Kidney epithelial cell (primary cell): ENCODE measurements at regions not wholly inside any gene's neighbourhood (a gene's known extent, or its start where the extent isn't known, plus 50 kb on each side); places are given as distances from the start of the nearest gene placed in this dataset.
A peak's percentile ranks its signal among the peaks of the same experiment; 100 is the strongest.

ENCODE experiments used
- DNase-seq: peaks from one replicate; pipeline ENCODE4 v3.0.0-alpha.2; 2010; ENCODE audit warnings: low read depth
- H3K27me3 ChIP-seq: 2 replicates; pipeline ENCODE4 v1.6.0; 2011; ENCODE audit warnings: low read length; ENCODE audit not compliant: control insufficient read depth, insufficient read depth
- H3K36me3 ChIP-seq: 2 replicates; pipeline ENCODE4 v1.5.1; 2011; ENCODE audit warnings: low read length; ENCODE audit not compliant: control insufficient read depth, insufficient read depth
- H3K4me3 ChIP-seq: 2 replicates; pipeline ENCODE4 v1.5.1; 2011; ENCODE audit warnings: low read depth, mild to moderate bottlenecking, control low read depth, low read length
- CTCF ChIP-seq: IDR thresholded peaks from 2 replicates; pipeline ENCODE4 v1.5.1; 2011; ENCODE audit warnings: mild to moderate bottlenecking, moderate library complexity, low read length, control low read depth, inconsistent platforms; ENCODE audit not compliant: insufficient read depth, poor library complexity, severe bottlenecking

GRCh38 chr7:46131916-46132795, 211.1 kb upstream of the IGFBP3 start:
- DNase-seq = peak; percentile 54
- H3K36me3 ChIP-seq = no peaks in the 10 kb centered on the region
- H3K27me3 ChIP-seq = no peaks in the 10 kb centered on the region
- no peak overlapping the region for H3K4me3 ChIP-seq
- peak; percentile 57 for TF ChIP-seq CTCF

DNA sequence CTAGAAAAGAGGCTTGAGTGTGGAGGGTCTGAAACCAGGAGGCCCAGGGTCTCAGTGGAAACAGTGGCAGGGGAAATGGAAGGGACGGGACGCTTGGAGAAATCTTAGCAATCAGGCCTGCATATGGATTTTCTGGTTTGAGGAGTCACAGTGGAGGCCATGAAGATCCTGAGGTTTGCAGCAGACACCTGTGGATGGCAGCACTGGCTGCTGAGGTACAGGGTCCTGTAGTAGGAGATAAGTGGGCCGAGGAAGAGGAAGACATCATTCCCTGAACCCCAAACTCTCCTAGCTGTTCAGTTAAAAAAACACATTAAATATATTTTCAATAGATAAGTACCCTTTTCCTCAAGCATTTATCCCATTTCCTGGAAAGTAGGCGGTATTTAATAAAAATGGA, 208.8 kb upstream of the IGFBP3 start:
- no peak for DNase-seq
- no peaks in the 10 kb centered on the region for H3K27me3 ChIP-seq
- no peak overlapping the region for H3K4me3 ChIP-seq
- TF ChIP-seq CTCF = no peak
- H3K36me3 ChIP-seq = no peaks in the 10 kb centered on the region

DNA sequence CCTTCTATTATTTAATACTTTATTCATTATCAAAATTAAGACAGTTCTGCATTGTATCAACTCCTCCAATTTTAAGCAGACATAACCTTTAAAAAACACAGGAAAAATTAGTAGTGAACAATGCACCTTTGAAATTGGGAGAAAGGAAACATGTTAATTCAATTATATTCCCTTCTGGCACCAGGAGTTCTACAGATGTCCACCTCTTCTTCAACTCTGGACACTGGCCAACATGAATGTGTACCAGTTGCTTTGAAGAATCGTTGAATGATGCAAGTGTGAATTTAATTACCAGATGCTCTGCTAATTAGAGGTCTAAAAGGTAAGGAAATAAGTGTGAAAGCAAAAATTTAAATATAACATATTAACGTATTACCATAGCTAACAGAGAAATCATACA, 206.7 kb upstream of the IGFBP3 start:
- Histone ChIP-seq H3K36me3 (no peaks in the 10 kb centered on the region), H3K4me3 (no peak overlapping the region), H3K27me3 (no peaks in the 10 kb centered on the region)
- no peak for TF ChIP-seq CTCF
- no peak for DNase-seq

GRCh38 chr7:46126675-46127300, 205.7 kb upstream of the IGFBP3 start:
- no peaks in the 10 kb centered on the region for H3K36me3 ChIP-seq
- TF ChIP-seq CTCF = no peak
- no peak overlapping the region for H3K4me3 ChIP-seq
- H3K27me3 ChIP-seq = no peaks in the 10 kb centered on the region
- DNase-seq = no peak

DNA sequence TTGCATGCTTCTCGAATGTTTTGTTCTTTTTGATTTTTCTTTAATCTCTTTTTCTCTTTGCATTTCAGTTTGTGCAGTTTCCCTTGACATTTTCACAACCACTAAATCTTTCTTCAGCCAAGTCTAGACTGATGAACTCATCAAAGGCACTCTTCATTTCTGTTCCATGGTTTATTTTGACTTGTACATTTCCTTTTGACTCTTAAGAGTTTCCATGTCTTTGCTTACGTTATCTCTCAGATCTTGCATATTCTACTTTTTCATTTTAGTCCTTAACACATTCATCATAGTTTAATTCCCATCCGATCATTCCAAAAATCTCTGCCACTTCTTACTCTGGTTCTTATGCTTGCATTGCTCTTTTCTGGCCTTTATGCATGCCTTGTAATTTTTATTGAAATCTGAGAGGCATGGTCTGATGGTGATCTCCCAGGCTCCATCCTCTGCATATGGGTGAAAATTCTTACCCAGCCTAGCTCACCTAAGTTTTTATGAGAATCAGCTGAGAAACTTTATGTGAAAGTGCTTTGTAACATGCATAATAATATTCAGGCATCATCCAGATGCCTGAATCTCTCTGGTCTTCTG, 202.8 kb upstream of the IGFBP3 start:
- no peak for DNase-seq
- no peaks in the 10 kb centered on the region for H3K36me3 ChIP-seq
- no peak for TF ChIP-seq CTCF
- no peaks in the 10 kb centered on the region for H3K27me3 ChIP-seq
- no peak overlapping the region for H3K4me3 ChIP-seq
